Fibroblast of the aortic adventitia (primary cell): ENCODE measurements at regions not wholly inside any gene's neighbourhood (a gene's known extent, or its start where the extent isn't known, plus 50 kb on each side); places are given as distances from the start of the nearest gene placed in this dataset.
A peak's percentile ranks its signal among the peaks of the same experiment; 100 is the strongest.

Experiments
- DNase-seq: peaks from one replicate; pipeline ENCODE4 v3.0.0-alpha.2; 2010; ENCODE audit warnings: low read depth
- H3K4me3 ChIP-seq: 2 replicates; pipeline ENCODE4 v1.5.1; 2011; ENCODE audit warnings: low read depth, mild to moderate bottlenecking, control low read depth, low read length, moderate library complexity
- TF ChIP-seq, protein P1 (sequence below): IDR thresholded peaks from 2 replicates; pipeline ENCODE4 v1.5.1; 2011; ENCODE audit warnings: mild to moderate bottlenecking, low read length, control low read depth, inconsistent platforms; ENCODE audit not compliant: insufficient read depth

DNA sequence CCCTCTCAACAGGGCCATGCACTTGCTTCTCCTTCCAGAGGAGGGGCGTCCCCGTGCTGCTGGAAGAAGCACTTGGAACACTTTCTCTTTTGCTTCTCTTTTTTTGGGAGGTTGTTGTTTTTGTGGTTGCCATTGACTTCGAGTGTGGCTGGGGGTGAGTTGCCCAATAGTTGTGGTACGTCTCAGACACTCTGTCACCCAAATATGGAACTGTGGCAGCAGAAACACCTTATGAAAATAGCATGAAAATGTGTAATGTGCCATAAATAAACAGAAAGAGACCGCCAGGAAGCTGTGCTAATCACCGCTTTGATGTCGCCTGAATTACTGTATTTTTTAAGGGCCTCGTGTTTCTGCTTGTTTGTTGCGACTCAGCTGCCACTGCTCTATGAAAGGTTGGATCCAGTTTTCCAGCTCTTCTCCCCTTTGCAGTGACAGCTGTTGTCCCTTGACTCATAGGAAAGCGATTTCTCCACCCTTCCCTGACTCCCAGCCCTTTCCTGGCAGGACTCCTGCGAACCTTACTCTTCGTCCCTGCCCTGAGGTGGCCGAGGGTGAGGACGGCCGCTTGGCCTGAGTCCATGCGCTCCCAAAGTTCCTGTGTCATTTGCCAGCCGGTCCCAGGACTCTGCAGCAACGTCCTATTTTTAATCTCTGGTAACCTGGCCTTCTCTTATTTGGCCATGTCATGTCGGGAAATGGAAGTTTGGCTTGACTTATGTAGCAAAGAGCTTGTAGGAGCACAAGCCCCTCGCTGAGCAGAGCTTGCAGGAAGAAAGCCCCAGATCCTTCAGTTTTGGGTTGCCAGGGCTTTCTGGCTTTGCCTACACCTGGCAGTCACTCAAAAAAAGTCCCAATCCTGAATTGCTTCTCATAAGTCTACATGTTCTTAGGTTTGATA is 694.6 kb downstream of the QKI start:
- no peak for DNase-seq
- TF ChIP-seq, protein P1, sequence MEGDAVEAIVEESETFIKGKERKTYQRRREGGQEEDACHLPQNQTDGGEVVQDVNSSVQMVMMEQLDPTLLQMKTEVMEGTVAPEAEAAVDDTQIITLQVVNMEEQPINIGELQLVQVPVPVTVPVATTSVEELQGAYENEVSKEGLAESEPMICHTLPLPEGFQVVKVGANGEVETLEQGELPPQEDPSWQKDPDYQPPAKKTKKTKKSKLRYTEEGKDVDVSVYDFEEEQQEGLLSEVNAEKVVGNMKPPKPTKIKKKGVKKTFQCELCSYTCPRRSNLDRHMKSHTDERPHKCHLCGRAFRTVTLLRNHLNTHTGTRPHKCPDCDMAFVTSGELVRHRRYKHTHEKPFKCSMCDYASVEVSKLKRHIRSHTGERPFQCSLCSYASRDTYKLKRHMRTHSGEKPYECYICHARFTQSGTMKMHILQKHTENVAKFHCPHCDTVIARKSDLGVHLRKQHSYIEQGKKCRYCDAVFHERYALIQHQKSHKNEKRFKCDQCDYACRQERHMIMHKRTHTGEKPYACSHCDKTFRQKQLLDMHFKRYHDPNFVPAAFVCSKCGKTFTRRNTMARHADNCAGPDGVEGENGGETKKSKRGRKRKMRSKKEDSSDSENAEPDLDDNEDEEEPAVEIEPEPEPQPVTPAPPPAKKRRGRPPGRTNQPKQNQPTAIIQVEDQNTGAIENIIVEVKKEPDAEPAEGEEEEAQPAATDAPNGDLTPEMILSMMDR: no peak
- H3K4me3 ChIP-seq: no peak overlapping the region

DNA sequence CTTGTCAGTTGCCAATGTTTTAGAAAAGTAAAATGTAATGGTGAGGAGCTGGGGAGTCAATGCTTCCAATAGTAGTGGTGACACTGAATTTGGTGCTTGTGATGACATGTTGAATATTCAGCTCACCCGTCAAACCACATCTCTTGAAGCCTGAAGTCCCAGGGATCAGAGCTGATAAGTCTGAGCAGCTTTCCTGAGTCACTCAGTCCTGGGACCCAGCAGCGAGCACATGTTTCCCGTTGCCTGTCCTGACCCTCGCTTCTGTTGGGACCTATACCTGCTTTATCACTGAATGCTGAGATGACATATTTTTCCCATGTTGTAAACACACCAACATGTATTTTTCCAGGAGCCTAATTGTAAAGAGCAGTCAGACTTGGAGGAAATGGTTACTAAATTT is 693.6 kb downstream of the QKI start:
- no peak for DNase-seq
- H3K4me3 ChIP-seq: no peak overlapping the region
- TF ChIP-seq, protein P1: no peak

DNA sequence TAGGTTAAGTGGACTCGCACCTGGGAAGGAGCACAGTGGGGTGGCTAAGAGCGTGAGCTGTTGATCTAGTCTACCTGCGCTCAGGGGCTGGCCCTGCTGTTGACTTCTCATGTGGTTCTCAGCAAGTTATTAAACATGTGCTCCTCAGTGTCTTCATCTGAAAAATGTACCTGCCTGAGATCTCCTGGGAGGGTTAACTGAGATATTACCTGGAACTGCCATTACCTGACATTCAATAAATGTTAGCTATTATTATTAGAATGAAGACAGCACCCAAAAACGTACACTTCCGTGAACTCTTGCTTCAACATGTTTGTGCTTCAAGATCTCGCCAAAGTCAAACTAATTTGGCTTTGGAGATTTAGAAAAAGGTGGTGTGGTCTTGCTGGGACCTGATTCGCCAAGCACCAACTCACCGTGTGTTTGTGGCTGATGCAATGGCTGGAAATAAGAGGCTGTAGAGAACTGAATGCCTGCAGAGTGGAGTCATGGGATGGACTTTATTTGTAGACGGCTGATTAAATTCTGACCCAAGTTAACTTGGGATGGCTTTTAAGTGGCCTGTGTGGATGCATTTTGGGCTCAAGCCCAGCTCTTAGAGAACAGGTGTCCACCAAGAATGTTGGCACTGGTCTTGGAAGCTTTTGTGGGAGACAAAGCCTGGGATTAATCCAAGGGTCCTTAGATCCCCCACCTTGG is 692.9 kb downstream of the QKI start:
- DNase-seq: peak; percentile 36
- no peak overlapping the region for H3K4me3 ChIP-seq
- TF ChIP-seq, protein P1: no peak

DNA sequence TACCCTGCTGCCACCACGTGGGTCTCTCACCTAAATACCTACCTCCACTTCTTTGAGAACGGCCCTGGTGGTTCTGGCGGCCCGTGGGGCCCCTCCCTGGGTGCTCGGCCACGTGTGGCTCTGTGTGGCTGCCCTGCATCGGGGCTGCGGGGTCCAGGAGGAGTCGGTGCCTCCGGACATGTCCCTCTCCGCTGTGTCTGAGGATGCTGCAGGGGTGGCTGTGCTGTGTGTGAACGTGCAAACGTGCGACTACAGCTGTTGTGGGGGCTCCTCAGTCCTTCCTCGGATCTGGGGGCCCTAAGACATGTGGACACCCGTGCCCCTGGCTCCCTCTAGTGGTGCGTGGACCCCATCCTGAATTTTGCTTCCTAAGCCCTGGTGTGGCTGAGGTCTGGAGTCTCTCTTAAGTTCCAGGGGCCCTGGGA is 691.8 kb downstream of the QKI start:
- DNase-seq: peak; percentile 2
- TF ChIP-seq, protein P1: peak; percentile 24
- no peak overlapping the region for H3K4me3 ChIP-seq

DNA sequence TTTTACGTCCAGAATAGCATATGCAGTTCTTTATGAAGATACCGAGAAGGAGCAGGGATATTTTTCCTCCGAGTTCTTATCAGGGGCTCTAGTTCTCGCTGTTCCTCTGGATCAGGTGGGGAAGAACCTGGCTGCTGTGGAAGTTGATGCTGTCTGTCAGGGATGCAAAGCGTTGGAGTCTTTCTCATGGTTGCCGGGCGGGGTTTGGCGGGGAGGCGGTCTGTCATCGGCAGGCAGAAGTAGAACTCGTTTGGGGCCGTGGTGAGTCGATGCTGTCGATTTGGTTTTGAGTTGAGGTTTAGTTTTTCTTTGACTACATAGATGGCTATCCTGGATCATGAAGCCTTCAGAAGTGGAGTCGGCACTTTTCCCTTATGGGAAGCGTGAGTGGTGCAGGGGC is 691.2 kb downstream of the QKI start:
- TF ChIP-seq, protein P1: no peak

DNA sequence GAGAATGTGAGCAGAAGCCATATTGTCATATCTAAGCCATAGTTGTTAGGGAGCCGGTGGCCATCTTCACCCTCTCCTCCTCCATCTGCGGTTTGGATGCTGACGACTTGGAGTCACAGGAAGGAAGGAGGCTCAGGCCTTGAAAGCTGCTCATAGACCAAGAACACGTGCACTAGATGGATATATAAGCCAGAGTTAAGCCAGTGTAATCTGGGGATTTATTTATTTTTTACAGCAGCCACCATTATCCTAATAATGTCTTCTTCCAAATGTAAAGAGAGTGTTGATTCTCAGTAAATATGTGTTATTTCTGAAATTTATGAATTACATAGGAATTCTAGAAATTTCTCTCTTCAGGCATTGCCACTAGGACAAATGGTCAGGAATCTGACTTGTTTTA is 689.9 kb downstream of the QKI start:
- no peak for DNase-seq

More for the DNA sequence above, 691.2 kb downstream of the QKI start:
- H3K4me3 ChIP-seq: no peak overlapping the region
- DNase-seq: no peak

More for the DNA sequence above, 689.9 kb downstream of the QKI start:
- no peak overlapping the region for H3K4me3 ChIP-seq
- TF ChIP-seq, protein P1: no peak
